ENCODE measurements at regions not wholly inside any gene's neighbourhood (a gene's known extent, or its start where the extent isn't known, plus 50 kb on each side); places are given as distances from the start of the nearest gene placed in this dataset.

DNA sequence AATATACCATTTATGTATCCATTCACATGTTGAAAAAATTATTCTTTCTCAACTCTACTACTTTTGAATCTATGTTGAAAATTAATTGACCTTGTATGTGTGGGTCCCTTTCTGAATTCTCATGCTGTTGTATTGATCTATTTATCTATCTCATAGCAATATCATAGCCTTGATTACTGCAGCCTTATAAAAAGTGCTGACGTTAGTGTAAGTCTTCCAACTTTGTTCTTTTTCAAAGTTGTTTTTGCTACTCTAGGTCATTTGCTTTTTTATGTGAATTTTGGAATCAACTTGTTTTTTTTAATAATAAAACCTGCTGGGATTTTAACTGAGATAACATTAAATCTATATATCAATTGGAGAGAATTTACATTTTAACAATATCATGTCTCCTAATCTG is 52.2 kb upstream of the PAX3 start:
- no peak overlapping the region for H3K27ac Mint-ChIP-seq (ENCODE audit: unreplicated experiment)
- no peak for DNase-seq
- CTCF ChIA-PET = no interaction called here
- H3K4me3 Mint-ChIP-seq (ENCODE audit: low read depth, unreplicated experiment) = no peak overlapping the region
- H3K4me1 Mint-ChIP-seq (ENCODE audit: low read depth, unreplicated experiment) = peaks cover 17% of the 10 kb centered on the region
- TF ChIP-seq, protein P1, sequence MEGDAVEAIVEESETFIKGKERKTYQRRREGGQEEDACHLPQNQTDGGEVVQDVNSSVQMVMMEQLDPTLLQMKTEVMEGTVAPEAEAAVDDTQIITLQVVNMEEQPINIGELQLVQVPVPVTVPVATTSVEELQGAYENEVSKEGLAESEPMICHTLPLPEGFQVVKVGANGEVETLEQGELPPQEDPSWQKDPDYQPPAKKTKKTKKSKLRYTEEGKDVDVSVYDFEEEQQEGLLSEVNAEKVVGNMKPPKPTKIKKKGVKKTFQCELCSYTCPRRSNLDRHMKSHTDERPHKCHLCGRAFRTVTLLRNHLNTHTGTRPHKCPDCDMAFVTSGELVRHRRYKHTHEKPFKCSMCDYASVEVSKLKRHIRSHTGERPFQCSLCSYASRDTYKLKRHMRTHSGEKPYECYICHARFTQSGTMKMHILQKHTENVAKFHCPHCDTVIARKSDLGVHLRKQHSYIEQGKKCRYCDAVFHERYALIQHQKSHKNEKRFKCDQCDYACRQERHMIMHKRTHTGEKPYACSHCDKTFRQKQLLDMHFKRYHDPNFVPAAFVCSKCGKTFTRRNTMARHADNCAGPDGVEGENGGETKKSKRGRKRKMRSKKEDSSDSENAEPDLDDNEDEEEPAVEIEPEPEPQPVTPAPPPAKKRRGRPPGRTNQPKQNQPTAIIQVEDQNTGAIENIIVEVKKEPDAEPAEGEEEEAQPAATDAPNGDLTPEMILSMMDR (IDR thresholded peaks at IDR 0.05; ENCODE audit: unreplicated experiment) = no peak
- H3K27me3 Mint-ChIP-seq (ENCODE audit: unreplicated experiment) = no peaks in the 10 kb centered on the region
- intact Hi-C loops (cut with micrococcal nuclease; ENCODE audit: unreplicated experiment) = loop anchor here (5.0 kb wide), 1 partner anchor 71 kb away; the partner anchor contains the start of gene SGPP2
- no peaks in the 10 kb centered on the region for H3K36me3 Mint-ChIP-seq (ENCODE audit: insufficient read depth, unreplicated experiment)
- H3K9me3 Mint-ChIP-seq (ENCODE audit: low read depth, unreplicated experiment) = peaks cover 2% of the 10 kb centered on the region
- no TSS peak for BruUV-seq (replicated peaks)

DNA sequence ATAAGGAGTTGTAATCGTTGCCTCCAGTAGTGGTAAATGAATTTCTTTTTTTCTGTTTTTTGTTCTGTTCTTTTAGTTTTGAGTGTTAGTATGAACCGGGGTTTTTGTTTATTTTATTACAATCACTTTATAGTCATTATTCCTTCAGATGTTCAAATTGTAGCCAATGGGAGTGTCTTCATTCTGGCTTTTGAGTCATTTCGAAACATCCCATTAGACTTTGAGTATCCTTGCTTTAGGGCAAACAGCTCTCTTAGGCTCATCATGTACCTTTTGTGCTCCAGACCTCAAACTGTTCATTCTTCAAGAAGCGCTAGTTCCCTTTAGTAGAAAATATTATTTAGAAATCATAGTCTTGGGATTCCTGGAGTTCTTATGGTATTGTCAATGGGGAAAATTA is 54.2 kb upstream of the PAX3 start:
- no peaks in the 10 kb centered on the region for H3K27me3 Mint-ChIP-seq (ENCODE audit: unreplicated experiment)
- H3K9me3 Mint-ChIP-seq (ENCODE audit: low read depth, unreplicated experiment) = peaks cover 2% of the 10 kb centered on the region
- peaks cover 17% of the 10 kb centered on the region for H3K4me1 Mint-ChIP-seq (ENCODE audit: low read depth, unreplicated experiment)
- CTCF ChIA-PET = no interaction called here
- BruUV-seq (replicated peaks) = no TSS peak
- intact Hi-C loops (cut with micrococcal nuclease; ENCODE audit: unreplicated experiment) = loop anchor here (5.0 kb wide), 1 partner anchor 69 kb away; the partner anchor contains the start of gene SGPP2
- no peaks in the 10 kb centered on the region for H3K36me3 Mint-ChIP-seq (ENCODE audit: insufficient read depth, unreplicated experiment)
- H3K4me3 Mint-ChIP-seq (ENCODE audit: low read depth, unreplicated experiment) = no peak overlapping the region
- H3K27ac Mint-ChIP-seq (ENCODE audit: unreplicated experiment) = no peak overlapping the region
- TF ChIP-seq, protein P1 (IDR thresholded peaks at IDR 0.05; ENCODE audit: unreplicated experiment) = no peak
- no peak for DNase-seq

DNA sequence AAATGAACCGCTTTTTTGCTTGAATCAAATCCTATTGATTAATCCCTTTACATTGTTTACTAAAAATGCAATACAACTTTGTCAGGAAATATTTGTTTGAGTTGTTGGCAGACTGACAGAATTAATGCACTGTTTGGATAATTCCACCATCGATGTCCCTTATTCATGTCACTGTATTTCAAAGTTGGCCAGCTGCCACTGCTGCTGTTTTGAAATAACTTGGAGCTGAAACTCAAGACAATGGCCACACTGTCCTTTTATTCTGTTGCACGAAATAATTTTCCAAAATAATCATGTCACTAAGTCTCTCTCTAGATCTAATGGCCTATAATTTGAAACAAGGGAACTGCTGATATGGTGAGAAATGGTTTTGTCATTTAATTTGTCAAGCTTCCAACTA is 55.2 kb upstream of the PAX3 start:
- intact Hi-C loops (cut with micrococcal nuclease; ENCODE audit: unreplicated experiment) = loop anchor here (5.0 kb wide), 1 partner anchor 68 kb away; the partner anchor contains the start of gene SGPP2
- H3K27ac Mint-ChIP-seq (ENCODE audit: unreplicated experiment) = peak overlapping the region; percentile 27
- no peak overlapping the region for H3K4me3 Mint-ChIP-seq (ENCODE audit: low read depth, unreplicated experiment)
- no peaks in the 10 kb centered on the region for H3K36me3 Mint-ChIP-seq (ENCODE audit: insufficient read depth, unreplicated experiment)
- H3K4me1 Mint-ChIP-seq (ENCODE audit: low read depth, unreplicated experiment) = peaks cover 17% of the 10 kb centered on the region
- DNase-seq = peak; percentile 43
- BruUV-seq (replicated peaks) = no TSS peak
- TF ChIP-seq, protein P1 (IDR thresholded peaks at IDR 0.05; ENCODE audit: unreplicated experiment) = no peak
- H3K27me3 Mint-ChIP-seq (ENCODE audit: unreplicated experiment) = no peaks in the 10 kb centered on the region
- CTCF ChIA-PET = interaction anchor here (0.6 kb wide), 1 partner anchor 22 kb away, joined by 5 read pairs; no protein-coding TSS in a partner anchor
- H3K9me3 Mint-ChIP-seq (ENCODE audit: low read depth, unreplicated experiment) = peaks cover 2% of the 10 kb centered on the region

GRCh38 chr2:222355860-222356259 is 57.1 kb upstream of the PAX3 start:
- TF ChIP-seq, protein P1 (IDR thresholded peaks at IDR 0.05; ENCODE audit: unreplicated experiment) = no peak
- no peak overlapping the region for H3K27ac Mint-ChIP-seq (ENCODE audit: unreplicated experiment)
- no peaks in the 10 kb centered on the region for H3K9me3 Mint-ChIP-seq (ENCODE audit: low read depth, unreplicated experiment)
- BruUV-seq (replicated peaks) = no TSS peak
- no peaks in the 10 kb centered on the region for H3K36me3 Mint-ChIP-seq (ENCODE audit: insufficient read depth, unreplicated experiment)
- H3K4me1 Mint-ChIP-seq (ENCODE audit: low read depth, unreplicated experiment) = peaks cover 17% of the 10 kb centered on the region
- H3K4me3 Mint-ChIP-seq (ENCODE audit: low read depth, unreplicated experiment) = no peak overlapping the region
- no peaks in the 10 kb centered on the region for H3K27me3 Mint-ChIP-seq (ENCODE audit: unreplicated experiment)
- no peak for DNase-seq
- intact Hi-C loops (cut with micrococcal nuclease; ENCODE audit: unreplicated experiment) = no loop called here
- CTCF ChIA-PET = no interaction called here

Measured in Calu3 (cell line).